ENCODE measurements at regions not wholly inside any gene's neighbourhood (a gene's known extent, or its start where the extent isn't known, plus 50 kb on each side); places are given as distances from the start of the nearest gene placed in this dataset.

- no peak for DNase-seq (ENCODE audit: low read depth in 2 of 2)
Measured at GRCh38 chr15:95598251-95598855, 732.1 kb upstream of the NR2F2 start.

DNA sequence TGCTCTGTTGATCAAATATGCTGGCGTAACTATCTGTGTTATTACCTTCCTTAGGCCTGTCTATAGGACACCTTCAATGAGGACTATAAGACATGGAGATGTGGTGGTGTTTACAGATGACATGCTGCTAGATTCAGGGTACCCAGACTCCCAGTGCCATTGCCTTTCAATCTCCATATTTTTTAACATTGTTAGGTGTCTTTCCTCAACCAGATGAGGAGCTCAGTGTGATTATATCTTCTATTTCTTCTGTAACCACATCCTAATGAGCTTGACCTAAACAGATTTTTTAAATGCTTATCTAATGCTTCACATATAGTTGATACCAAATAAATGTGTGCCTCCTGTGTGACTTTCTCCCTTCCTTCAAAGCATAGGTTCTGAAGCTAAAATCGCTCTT, 730.1 kb upstream of the NR2F2 start:
- DNase-seq (ENCODE audit: low read depth in 2 of 2): no peak

- DNase-seq (ENCODE audit: low read depth in 2 of 2): no peak
Measured at GRCh38 chr15:95600884-95601283, 729.6 kb upstream of the NR2F2 start.

- DNase-seq (ENCODE audit: low read depth in 2 of 2): no peak
Measured at GRCh38 chr15:95601525-95601924, 729.0 kb upstream of the NR2F2 start.

- no peak for DNase-seq (ENCODE audit: low read depth in 2 of 2)
Measured at GRCh38 chr15:95603802-95604201, 726.7 kb upstream of the NR2F2 start.

DNA sequence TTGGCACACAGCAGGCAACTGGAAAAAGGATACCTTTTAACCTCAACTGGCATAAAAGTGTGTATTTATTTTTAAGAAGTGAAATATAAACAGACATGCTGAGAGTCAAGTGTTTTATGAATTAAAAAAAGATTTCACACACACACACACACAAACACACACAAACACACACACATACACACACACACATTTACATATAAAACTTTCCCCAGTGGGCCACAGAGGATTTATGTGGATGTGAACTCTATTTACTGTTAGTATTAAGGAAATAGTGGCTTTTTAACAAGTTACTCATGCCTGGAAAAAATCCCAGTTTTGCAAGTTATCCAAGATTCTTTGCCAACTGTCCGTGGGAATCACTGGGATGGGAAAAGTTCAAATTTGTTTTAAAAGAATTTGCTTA, 725.9 kb upstream of the NR2F2 start:
- no peak for DNase-seq (ENCODE audit: low read depth in 2 of 2)

- no peak for DNase-seq (ENCODE audit: low read depth in 2 of 2)
Measured at GRCh38 chr15:95605098-95605497, 725.4 kb upstream of the NR2F2 start.

DNA sequence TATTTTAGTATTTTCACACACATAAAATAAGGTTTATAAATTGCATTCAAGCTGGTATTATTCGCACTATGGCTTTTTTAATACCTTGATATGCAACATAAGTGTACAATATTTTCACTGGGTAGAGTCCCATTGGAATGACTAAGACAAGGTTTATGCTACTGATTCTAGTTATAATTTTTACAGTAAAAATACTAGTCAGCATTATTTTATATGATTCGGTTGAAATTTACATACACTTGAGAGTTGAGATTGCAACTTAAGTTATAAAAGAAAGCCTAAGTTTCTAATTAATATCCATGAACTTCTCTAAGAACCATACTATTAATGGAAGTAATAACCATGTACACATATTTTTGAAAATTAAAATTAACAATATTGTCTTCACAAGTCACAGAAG, 723.9 kb upstream of the NR2F2 start:
- no peak for DNase-seq (ENCODE audit: low read depth in 2 of 2)

DNA sequence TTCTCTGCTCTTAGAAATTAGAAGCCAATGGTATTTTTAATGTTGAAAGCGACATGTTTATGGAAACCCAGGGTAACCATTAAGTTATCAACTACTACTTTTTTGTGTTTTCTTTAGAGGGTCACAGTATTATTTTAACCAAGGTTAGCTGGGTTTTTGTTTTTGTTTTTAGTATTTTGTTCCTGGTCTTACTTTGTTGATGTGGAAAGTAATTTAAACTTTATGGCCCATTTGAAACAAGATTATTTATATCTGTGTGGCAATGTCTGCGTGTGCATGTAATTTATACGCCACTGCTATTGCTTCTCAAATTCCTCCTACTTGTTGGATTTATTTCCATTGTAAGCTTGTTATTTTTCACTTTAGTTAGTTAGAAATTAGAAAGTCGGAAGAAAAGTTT, 722.1 kb upstream of the NR2F2 start:
- no peak for DNase-seq (ENCODE audit: low read depth in 2 of 2)

DNA sequence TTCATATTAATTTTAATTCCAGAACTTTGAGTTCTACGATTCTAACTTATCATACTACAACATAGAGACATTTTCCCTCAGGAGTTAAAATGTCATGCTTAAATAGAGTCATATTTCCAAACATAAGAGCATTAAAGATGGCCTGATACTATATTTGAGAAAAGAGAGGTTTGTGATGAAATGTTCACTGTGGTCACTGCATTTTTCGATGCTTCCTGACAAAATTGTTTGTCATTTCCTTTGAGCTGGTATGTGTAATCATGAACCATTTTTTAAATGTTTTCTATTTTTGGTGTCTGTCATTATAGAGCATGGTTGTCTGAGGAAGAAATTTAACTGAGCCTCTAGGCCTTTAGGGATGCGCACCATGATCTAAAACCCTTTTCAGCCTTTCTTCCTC, 721.4 kb upstream of the NR2F2 start:
- no peak for DNase-seq (ENCODE audit: low read depth in 2 of 2)

GRCh38 chr15:95610945-95611344, 719.6 kb upstream of the NR2F2 start:
- no peak for DNase-seq (ENCODE audit: low read depth in 2 of 2)

DNA sequence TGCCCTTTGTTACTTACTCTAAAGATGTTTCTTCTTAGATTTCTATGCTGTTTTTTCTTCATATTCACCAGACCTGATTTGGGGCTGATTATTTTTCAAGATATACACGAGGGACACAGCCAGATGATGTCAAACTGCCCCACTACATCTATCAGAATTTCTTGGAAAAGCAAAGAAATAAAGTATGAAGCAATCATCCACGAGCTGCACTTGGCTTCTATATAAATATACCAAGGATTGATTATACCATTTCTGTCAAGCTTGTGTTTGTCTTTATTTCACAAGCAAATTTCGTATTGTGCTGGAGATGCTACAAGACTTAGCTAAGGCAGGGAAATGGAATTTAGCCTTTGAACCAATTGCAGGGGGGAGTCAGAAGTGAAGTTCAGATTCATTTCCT, 715.1 kb upstream of the NR2F2 start:
- DNase-seq (ENCODE audit: low read depth in 2 of 2): no peak

- DNase-seq (ENCODE audit: low read depth in 2 of 2): no peak
Measured at GRCh38 chr15:95616306-95616705, 714.2 kb upstream of the NR2F2 start.

DNA sequence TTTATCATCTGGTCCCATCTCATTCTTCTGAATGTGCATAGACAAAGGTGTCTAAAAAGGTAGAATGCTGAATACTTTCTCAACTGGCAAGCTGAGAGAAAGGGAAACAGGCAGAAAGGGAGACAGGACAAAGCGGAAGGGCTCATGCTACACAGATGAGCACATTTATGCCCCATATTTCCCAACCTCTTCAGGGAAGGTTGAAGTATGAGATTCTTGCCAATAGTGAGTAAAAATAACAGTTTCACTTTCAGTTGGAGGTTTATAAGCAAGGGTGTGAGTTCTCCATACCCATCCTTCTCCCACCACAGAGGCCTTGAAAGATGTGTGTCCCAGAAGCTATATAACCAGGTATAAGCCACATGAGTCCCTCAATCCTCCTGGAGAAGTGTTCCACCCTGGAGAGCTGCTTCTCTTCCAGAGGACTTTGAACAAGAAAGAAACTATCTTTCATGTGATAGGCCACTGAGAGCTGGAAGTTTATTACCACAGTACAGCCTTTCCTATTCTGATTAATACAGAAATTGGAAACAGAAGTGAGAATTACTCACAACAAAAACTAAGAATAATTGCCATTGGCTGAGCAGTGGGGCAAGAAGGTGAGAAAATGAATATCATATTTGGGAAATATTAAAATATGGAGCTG, 709.4 kb upstream of the NR2F2 start:
- DNase-seq (ENCODE audit: low read depth in 2 of 2): no peak

GRCh38 chr15:95622843-95623242, 707.7 kb upstream of the NR2F2 start:
- DNase-seq (ENCODE audit: low read depth in 2 of 2): no peak

DNA sequence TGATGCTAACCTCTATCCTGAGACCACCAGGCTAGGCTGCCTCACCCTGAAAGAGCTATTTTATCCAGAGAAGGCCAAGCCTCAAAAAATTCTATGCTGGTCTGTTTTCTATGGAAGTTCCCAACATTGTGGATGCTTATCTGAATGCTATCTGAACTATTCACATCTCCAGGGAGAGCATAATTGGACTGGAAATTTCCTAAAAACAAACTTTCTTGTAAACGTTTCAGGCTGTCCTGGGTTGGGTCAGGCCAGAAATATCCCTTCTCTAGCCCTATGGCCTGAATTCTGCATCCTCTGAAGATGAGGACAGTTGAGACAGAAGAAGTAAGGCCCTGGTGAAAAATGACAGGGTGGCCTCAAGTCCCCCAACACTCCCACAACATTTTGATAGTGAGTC, 706.4 kb upstream of the NR2F2 start:
- DNase-seq (ENCODE audit: low read depth in 2 of 2): no peak

- DNase-seq (ENCODE audit: low read depth in 2 of 2): no peak
Measured at GRCh38 chr15:95624616-95625361, 705.7 kb upstream of the NR2F2 start.

DNA sequence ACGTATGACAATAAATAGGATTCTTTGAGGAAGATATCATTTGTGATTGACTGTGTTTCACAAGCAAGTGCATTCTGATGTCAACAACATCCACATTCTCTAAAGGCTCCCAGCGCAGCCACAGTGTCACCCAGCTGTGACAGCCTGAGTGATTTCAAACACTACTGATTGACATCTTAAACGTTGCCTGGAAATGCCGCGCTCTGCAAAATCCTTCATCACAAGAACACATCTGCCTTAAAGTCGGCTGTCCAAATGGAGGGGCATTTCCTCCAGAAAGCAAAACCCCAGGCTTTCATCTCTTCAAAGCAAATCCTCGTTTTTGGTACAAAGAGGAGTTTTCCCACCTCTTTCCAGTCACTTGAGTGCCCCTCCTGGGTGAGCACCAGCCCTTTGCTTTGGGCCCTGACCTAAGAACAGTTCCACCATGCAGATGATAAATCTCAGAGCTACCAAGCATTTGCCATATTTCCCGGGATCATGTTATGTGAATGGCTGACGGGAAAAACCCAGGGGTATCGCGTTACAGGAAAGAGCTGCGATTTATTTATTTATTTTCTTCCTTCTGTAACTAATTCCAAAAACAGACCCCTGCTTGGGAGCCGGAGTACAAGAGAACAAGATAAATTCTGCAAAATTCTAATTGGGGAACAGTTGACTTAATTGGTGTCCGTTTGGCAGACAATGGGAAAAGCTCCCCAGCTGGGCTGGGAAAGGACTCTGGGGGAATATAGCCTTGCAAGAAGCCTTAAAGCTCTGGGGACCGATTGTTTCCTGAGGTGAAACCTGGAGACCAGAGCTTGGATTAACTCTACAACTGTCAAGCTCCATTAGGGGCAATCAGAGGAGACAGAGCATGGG, 703.8 kb upstream of the NR2F2 start:
- no peak for DNase-seq (ENCODE audit: low read depth in 2 of 2)

- DNase-seq (ENCODE audit: low read depth in 2 of 2): no peak
Measured at GRCh38 chr15:95629503-95630168, 700.9 kb upstream of the NR2F2 start.

- no peak for DNase-seq (ENCODE audit: low read depth in 2 of 2)
Measured at GRCh38 chr15:95630683-95631082, 699.8 kb upstream of the NR2F2 start.

GRCh38 chr15:95635666-95636065, 694.8 kb upstream of the NR2F2 start:
- no peak for DNase-seq (ENCODE audit: low read depth in 2 of 2)

- no peak for DNase-seq (ENCODE audit: low read depth in 2 of 2)
Measured at GRCh38 chr15:95636107-95636506, 694.4 kb upstream of the NR2F2 start.

All from stimulated activated CD8-positive, alpha-beta memory T cell treated with anti-CD3 and anti-CD28 coated beads, Interleukin-2, amount 100 ng/mL, for 48 hours (primary cell).